GM21367 (cell line): ENCODE measurements at regions not wholly inside any gene's neighbourhood (a gene's known extent, or its start where the extent isn't known, plus 50 kb on each side); places are given as distances from the start of the nearest gene placed in this dataset.
"Not testable (repeated sequence)": the region's sequence is repeated elsewhere in the genome, so short reads cannot be mapped to it uniquely, and the experiment has no call there.

ENCODE experiments used
- ATAC-seq: cut with Tn5 transposase; IDR thresholded peaks from one replicate; pipeline ENCODE4 v1.9.1; 2021; ENCODE audit not compliant: unreplicated experiment

DNA sequence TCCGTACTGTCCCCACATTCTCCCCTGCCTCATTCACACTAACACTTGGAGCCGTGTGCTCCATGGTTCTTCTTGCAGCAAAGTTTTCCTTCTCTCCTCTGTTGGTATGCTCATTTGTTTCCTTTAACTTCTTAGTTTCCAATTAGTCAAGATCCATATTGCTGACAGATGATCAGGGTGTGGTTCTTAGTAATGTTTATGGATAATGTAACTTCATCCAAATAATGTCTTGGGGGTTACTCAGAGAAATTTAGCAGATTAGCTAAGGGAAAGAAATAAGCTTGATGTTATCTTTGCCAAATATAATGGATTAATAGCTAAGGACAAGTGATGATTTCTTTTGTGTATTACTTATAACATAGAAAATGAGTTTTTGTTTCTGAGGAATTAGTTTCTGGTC is 174.4 kb downstream of the NUFIP1 start:
- ATAC-seq, result no peak

DNA sequence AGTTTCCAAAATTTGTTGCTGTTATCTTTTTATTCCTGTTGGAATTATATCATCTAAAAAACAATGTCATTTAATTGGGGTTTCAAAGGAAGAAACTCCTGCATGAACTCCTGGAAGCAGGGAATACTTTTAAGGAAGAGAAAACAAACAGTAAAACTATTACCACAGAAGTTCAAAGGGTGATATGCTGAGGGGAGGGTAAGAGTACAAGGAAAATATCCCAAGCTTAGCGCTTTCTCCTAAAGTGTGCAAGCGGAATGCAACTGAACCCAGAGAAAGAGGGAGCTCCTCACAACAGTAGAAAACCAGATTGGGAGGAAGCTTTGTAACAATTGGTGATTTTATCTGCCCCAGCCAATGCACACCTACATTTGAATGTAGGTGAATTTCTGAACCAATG is 175.1 kb downstream of the NUFIP1 start:
- ATAC-seq, result no peak

DNA sequence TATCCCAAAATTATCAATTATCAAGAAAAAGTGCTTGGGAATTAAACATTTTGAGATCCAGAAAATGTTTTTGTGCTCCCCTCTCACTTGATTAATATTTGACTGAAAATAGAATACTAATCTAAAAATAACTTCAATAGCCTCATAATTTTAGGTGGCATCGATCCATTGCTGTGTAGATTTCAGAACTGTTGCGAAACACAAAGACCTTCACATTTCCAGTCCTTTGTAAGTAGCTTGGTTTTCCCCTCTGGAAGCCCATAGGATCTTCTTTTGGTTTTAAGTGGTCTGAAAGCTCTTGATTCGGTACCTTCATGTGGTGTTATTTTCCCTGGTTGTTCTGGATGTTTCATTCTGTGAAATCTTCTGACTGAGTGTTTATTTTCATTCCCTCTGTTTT is 176.5 kb downstream of the NUFIP1 start:
- ATAC-seq, result no peak

DNA sequence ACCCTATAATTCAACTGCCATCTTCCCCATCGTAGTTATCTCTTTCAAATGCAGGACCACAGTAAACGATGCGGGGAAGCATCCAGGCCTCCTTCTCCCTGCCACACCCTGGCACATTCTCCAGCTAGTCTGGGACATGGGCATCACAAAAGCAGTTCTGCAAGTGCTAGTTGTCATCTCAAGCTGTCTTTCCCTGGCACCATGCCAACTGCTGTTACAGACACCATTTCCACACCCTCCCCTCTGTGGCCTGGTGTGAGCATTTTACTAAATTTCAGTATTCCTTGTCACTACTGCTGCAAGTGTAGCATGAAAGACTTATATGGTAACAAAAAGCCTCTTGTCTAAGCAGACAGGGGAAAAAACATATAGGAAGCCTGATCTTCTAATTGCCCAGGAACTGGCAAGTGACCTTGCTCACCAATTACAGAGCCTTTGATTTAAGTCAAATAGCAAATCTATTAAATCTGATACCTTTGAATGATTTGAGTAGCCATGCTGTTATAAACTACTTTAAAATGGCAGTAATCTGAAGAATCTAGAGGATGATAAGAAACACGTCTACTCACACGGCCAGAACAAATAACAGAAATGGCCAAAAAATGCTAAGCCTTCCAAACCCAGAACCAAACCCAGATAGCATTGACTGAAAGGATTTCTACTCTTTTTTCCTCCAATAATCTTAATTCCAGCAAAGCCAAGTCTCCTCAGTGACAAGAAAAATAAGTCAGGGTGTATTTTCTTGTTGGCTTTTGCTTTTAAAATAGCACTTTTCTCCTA is 179.0 kb downstream of the NUFIP1 start:
- ATAC-seq, result no peak

DNA sequence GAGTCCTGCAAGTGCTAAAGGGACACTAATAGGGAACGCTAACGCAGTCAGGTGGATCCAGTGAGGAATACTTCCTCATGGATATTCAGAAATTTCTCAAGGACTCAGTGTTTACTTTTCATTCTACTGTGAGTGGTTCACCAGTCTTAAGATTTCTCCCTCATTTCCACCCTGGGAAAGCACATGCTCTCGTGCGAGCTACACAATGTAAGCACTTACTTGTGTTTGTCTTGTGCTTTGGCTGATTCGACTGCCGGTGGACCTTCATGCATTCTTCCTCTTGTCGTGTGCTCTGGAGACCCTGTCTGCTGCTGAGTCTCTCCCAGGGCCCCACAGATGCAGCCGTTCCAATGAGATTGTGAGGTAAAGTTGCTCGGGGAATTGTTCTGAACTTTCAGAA is 180.1 kb downstream of the NUFIP1 start:
- no peak for ATAC-seq

DNA sequence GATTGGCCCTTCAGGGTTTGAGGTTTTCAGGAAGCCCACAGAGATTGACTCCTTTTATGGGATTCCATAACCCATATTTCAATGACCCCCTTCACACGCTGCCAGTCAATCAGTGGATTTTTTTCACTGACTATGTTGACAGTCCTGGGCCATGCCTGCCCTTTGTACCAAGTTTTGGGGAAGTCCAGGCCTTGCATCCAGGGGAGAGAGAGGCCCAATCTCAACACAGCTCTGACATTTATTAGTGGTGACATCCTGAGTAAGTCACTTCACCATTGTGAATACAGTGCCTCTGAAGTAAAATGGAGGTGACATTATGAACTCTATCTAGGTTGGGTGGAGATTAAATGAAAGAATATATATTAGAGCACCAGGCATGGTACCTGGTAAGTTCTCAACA is 181.1 kb downstream of the NUFIP1 start:
- ATAC-seq, result no peak

DNA sequence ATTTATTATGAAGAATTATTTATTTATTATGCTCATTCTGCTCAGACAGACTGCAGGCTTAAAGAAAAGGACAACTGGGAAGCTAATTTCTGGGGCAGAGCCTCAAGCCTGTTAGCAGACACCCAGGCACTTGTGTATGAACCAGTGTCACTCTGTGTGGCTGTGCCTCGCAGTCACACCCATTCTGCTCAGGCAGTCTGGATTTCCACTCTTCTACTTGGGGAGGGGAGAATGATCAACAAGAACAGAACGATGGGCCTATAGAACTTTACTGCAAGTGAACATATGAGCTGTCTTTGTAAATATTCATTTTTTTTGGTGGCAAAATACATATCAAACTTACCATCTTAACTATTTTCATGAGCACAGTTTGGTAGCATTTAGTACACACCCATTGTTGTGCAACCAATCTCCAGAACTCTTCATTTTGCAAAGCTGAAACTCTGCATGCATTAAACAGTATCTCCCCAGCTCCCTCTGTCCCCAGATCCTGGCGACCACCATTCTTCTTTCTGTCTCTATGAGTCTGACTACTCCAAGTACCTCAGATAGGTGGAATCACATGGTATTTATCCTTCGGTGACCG is 181.7 kb downstream of the NUFIP1 start:
- no peak for ATAC-seq

DNA sequence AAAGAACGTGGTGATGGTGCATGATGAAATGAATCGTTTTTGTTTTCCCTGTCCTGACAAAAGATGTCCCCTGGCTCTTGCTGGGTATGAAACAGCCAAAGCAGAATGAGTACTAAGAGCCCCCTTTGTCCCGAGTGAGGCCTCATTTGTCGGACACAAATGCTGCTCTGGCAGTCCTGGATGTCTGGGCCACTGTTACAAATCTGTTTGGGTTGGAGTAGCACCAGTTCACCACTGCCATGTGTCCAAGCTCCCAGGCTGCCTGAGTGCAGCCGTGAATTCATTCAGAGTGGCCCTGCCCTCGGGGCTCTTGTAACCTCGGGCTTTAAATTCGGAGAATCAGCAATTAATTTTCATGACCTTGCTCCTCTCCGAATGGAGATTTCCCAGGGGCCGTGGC is 182.4 kb downstream of the NUFIP1 start:
- ATAC-seq, result no peak

DNA sequence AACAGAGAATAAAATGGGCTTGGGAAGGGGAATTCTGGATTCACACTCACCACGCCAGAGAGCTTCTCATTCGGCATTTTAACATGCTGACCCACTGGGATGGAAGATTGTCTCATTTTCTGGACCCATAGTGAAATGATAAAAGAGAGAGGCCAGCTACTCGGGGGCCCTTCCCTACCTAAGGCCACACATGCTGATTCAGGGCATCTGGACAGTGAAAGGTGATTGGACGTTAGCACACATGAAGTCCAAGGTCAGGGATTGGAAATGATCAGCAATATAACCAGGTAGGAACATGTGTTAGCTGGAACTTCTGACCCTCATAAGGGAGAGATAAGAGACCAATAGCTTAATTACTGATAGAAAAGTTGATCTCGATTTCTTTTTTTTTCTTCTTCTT is 183.7 kb downstream of the NUFIP1 start:
- no peak for ATAC-seq

DNA sequence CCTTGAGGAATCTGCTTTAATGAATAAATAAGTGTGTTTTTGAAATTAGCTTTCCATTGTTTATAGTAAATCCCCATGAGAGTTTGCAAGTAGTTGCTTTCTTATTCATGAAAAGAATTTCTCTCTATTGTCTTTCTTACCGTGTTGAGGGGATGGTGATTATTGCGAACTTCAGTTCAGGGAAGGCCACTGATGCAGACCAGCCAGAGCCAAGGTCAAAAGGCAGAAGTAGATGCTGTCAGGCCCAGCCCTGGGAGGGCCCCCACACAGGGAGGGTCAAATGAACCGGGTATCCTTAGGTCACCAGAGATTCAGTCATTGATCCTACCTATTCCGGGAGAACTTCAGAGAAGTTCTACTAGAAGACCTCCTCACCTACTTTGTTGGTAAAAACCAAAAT is 185.9 kb downstream of the NUFIP1 start:
- no peak for ATAC-seq

DNA sequence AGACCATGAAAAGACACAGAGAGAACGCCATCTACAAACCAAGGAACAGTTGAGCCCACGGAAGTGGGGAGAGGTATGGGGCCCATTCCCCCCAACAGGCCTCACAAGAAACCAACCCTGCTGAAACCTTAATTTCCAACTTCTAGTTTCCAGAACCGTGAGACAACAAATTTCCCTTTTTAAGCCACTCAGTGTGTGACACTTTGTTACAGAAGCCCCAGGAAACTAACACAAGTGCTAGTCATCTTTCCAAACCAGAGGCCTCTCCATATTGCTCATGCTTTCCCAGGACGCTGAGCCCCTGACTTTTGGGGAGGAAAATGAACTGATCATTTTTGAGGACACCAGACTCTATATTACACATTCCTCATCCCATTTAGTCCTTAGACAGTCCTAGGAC is 186.8 kb downstream of the NUFIP1 start:
- ATAC-seq, result no peak

DNA sequence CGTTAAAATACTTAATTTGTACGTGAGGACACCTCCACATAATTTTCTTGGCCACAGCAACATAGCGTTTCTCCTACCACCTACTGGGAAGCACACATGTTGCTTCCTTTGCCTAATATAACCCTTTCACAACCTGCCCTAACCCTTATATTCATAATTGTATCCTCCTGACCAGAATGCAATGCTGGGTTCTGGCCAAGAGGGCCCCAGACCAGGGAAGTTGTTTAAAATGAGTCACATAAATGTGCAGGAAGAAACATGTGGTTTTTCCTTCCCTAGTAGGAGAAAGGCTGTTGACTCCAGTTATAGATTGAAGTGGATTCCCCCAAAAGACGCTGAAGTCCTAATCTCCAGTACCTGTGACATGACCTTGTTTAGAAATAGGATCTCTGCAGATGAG is 187.3 kb downstream of the NUFIP1 start:
- ATAC-seq, result no peak

DNA sequence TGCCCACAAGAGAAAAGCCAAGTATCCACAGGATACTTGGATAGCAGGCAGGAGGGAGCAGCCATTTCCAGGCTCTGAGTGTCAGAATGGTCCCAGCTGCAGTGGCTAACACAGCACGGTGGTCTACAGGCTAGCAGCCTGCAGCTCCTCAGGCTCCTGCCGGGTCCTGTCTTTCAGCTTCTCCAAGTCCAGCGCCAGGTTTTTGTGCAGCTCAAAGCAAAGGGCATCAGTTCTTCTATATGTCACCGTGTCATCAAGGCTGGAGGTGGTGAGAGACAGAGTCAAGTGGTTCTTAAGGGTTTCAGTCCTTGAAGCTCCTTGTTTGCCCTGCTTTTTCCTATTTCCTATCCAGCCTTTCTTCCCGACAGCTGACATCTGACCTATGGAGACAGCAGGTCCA is 188.6 kb downstream of the NUFIP1 start:
- ATAC-seq, result no peak

DNA sequence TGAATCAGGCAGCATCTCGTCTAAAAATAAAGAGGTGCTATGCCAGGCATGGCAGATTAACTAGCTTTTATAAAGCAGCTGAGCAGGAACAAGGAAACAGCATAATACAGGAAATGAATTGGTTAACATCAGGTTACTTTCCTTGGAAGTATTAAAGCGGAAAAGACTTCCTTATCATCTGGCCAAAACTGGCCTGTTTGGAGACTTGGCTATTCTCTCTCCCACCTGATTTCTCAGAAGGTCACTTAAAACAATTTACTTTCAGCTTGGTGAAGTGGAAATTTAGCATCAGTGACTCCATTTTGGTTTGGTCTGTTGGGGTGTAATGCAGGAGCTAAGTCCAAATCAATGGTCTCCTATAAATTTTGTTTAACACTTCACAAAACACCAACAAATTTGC is 191.6 kb downstream of the NUFIP1 start:
- no peak for ATAC-seq

DNA sequence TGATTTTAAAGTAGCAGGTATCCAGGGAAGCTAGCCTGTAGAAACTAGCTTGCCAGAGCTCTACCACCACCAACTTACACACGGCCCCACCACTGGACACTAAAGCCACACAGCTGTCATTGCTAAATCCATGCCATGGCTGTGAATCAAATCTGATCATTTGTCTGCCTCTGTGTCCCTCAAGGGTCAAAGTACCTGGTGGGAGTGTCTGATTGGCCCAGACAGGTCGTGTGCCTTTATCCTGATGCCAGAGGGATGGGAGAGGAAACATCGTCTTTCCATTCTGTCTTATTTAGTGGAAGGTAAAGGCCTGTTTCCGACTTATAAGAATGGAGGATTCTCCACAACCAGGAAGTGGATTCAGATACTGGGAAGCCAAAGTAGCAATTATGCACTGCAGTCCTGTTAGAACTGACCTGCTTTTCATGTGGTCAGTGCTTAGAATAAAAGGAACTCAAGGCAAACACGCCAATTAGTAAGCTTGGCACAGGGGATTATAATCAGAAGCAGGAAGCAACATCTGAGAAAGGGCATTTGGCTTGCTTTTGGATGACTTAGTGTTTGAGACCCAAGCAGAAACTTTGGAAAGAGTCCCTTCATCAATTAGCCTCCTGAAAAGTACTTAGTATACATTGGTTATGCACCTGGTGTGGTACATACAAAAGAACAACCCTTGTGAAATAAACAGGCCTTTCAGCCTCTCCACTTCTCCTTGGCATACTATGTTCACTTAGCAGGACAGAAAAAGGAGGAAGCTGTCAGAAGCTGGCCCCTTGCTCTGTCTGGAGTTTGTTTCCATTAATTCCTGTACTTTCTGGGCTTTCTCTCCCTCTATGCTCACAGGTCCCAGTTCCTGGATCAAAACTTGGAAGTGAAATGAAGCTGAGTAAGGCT is 192.4 kb downstream of the NUFIP1 start:
- ATAC-seq, result no peak

DNA sequence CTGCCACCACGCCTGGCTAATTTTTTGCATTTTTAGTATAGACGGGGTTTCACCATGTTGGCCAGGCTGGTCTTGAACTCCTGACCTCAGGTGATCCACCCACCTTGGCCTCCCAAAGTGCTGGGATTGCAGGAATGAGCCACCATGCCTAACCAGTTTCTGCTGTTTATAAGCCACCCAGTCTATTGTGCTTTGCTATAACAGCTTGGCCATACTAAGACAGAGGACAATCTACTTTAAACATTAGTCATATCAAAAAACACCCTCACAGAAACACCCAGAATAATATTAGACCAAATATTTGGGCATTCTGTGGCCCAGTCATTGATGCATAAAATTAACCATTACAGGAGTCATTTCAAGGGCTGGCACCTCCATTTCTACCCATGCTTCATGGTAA is 193.2 kb downstream of the NUFIP1 start:
- ATAC-seq, result not testable (repeated sequence)

DNA sequence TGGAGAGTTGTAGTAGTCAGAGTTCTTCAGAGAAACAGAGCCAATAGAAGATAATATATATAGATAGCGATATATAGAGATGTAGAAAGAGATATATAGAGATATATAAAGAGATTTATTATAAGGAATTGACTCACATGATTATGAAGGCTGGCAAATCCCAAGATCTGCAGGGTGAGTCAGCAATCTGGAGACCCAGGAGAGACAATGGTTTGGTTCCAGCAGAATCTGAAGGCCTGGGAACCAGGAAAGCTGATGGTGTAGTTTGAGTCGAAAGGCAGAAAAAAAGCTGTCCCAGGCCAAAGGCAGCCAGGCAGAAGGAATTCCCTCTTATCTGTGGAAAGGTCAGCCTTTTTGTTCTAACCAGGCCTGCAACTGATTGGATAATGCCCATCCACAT is 194.1 kb downstream of the NUFIP1 start:
- ATAC-seq, result no peak

DNA sequence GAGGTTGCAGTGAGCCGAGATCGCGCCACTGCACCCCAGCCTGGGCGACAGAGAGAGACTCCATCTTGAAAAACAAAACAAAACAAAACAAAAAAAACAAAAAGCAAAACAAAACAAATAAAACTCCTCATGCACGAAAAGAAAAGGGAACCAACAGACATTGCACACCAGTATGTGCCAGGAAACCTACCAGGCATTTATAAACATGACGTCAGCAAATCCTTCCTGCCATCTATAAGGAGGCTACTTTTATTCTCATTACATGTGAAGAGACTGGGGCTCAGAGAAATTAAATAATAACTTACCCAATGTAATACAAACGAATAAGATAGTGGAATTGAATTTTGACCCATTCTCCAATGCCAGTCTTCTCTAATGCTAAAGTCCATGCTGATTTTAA is 197.2 kb downstream of the NUFIP1 start:
- no peak for ATAC-seq

DNA sequence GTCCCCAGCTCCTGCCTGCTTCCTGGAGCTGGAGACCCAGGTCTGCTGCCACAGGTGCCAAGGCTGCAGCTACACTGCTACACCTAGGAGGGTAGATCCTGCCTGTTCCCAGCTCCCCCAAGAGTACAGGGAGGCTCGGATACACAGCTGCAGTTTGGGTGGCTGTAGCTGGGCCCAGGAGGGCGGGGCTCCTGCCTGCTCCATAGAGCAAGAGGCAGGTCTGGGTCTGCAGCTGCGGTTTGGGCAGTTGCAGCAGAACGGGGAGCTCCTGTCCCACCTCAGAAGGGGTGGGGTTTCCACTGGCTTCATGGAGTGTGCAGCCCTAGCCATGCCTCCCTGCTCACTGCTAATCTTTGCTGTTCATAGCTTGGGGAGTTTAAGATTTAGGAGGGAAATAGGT is 199.0 kb downstream of the NUFIP1 start:
- no peak for ATAC-seq

DNA sequence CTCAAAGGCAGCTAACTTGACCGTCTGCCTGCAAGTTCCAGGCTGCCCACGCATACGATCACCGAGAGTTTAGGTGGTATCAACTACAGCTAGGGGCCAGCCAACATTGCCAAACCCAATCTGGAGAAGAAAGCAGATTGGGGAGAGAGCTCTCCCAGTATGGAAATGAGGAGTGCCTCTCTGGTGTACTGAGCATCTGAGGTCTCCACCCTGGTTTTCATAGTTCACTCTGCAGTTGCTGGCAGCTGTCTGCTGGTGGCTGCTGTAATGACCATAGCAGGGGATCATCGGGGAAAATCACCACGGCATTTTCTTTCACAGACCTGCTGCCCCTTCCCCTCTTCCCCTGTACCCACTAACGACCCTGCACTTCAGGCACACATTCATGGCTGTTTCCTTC is 201.7 kb downstream of the NUFIP1 start:
- no peak for ATAC-seq

DNA sequence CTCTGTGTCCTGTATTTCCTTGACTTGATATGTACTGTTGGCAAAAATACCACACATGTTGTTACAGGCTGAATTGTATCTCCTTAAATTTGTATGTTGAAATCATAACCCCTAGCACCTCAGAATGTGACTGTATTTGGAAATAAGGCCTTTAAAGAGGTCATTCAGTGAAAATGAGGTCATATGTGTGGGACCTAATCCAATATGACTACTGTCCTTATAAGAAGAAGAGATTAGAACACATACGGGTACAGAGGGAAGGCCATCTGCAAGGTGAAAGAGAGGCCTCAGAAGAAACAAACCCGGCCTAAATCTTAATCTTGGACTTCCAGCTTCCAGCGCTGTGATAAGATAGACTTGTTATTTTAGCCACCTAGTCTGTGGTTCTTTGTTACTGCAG is 202.5 kb downstream of the NUFIP1 start:
- no peak for ATAC-seq

DNA sequence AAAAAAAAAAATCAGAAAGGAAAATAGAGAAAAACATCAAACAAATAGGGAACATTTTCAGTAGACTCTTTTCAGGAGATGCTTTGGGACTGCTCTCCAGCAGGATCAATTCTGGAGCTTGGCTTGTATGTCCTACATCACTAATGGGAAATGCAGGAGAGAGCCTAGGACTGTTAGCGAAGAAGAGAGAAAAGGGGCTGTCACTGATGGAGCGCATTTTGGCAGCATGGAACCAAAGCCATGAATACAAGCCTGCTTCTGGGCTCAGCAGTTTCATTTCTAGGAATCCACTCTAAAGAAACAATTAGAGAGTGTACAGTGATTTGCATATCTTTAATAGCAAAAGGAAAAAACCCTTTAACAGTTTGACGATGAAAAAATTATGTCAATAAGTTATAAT is 203.9 kb downstream of the NUFIP1 start:
- no peak for ATAC-seq
